ENCODE measurements at regions not wholly inside any gene's neighbourhood (a gene's known extent, or its start where the extent isn't known, plus 50 kb on each side); places are given as distances from the start of the nearest gene placed in this dataset.

GRCh38 chr4:23547096-23547495 lies 342.8 kb downstream of the PPARGC1A start (continued):
- TF ChIP-seq RAD21 (CRISPR knock-in tag; conservative IDR thresholded peaks at IDR 0.05 in 1 of 2, IDR thresholded peaks at IDR 0.05 in 1 of 2): no peak
- TF ChIP-seq, protein P1, sequence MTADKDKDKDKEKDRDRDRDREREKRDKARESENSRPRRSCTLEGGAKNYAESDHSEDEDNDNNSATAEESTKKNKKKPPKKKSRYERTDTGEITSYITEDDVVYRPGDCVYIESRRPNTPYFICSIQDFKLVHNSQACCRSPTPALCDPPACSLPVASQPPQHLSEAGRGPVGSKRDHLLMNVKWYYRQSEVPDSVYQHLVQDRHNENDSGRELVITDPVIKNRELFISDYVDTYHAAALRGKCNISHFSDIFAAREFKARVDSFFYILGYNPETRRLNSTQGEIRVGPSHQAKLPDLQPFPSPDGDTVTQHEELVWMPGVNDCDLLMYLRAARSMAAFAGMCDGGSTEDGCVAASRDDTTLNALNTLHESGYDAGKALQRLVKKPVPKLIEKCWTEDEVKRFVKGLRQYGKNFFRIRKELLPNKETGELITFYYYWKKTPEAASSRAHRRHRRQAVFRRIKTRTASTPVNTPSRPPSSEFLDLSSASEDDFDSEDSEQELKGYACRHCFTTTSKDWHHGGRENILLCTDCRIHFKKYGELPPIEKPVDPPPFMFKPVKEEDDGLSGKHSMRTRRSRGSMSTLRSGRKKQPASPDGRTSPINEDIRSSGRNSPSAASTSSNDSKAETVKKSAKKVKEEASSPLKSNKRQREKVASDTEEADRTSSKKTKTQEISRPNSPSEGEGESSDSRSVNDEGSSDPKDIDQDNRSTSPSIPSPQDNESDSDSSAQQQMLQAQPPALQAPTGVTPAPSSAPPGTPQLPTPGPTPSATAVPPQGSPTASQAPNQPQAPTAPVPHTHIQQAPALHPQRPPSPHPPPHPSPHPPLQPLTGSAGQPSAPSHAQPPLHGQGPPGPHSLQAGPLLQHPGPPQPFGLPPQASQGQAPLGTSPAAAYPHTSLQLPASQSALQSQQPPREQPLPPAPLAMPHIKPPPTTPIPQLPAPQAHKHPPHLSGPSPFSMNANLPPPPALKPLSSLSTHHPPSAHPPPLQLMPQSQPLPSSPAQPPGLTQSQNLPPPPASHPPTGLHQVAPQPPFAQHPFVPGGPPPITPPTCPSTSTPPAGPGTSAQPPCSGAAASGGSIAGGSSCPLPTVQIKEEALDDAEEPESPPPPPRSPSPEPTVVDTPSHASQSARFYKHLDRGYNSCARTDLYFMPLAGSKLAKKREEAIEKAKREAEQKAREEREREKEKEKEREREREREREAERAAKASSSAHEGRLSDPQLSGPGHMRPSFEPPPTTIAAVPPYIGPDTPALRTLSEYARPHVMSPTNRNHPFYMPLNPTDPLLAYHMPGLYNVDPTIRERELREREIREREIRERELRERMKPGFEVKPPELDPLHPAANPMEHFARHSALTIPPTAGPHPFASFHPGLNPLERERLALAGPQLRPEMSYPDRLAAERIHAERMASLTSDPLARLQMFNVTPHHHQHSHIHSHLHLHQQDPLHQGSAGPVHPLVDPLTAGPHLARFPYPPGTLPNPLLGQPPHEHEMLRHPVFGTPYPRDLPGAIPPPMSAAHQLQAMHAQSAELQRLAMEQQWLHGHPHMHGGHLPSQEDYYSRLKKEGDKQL (CRISPR knock-in tag; IDR thresholded peaks at IDR 0.05; ENCODE audit: borderline replicate concordance): no peak

- H3K9me3 ChIP-seq (replicated peaks; ENCODE audit: control insufficient read depth, insufficient read depth, low read depth, low read length): no peaks in the 10 kb centered on the region
- TF ChIP-seq MAFF (IDR thresholded peaks at IDR 0.05; ENCODE audit: low read length): peak; percentile 48
- peak; percentile 58 for TF ChIP-seq ZNF316 (IDR thresholded peaks at IDR 0.05)
- no peak for TF ChIP-seq ZFX (CRISPR knock-in tag; IDR thresholded peaks at IDR 0.05)
- TF ChIP-seq MAFG (tag; conservative IDR thresholded peaks at IDR 0.05): peak; percentile 27; the same call in 1 of the 2 replicates
- TF ChIP-seq MAFK (IDR thresholded peaks at IDR 0.05; ENCODE audit: low read length): peak; percentile 48; the same call in 1 of the 2 replicates
- BruUV-seq (replicated peaks): no TSS peak
- H3K27me3 ChIP-seq (ENCODE audit: control insufficient read depth in 2 of 2, insufficient read depth in 2 of 2, low read length in 2 of 2): no peaks in the 10 kb centered on the region
- DNase-seq (ENCODE audit: extremely low read depth in 1 of 4, low spot score in 3 of 4) (no peak), ATAC-seq (no peak), FAIRE-seq (no peak)
- intact Hi-C loops (cut with micrococcal nuclease): no loop called here
- no peaks in the 10 kb centered on the region for H3K36me3 ChIP-seq (ENCODE audit: control insufficient read depth, insufficient read depth, low read length)
- no peak overlapping the region for H3K4me2 ChIP-seq (ENCODE audit: insufficient read depth, low read length)
- no peak overlapping the region for H3K27ac ChIP-seq (ENCODE audit: extremely low read depth, low read depth, low read length)
- H3K4me1 ChIP-seq (replicated peaks in 1 of 2; ENCODE audit: control insufficient read depth in 2 of 2, insufficient read depth in 2 of 2, low read length in 2 of 2): no peaks in the 10 kb centered on the region
- H2AFZ ChIP-seq (ENCODE audit: low read depth, low read length): no peak overlapping the region
- ChIA-PET POLR2A (no interaction called here), CTCF (ENCODE audit: low intra/inter-chr PET ratio) (no interaction called here)
- H3K9ac ChIP-seq (ENCODE audit: insufficient read depth in 1 of 2, low read depth in 2 of 2, low read length in 2 of 2): no peak overlapping the region
- no peaks in the 10 kb centered on the region for H3K79me2 ChIP-seq (ENCODE audit: control insufficient read depth, insufficient read depth, low read length)
- no peak overlapping the region for H3K4me3 ChIP-seq
- no peaks in the 10 kb centered on the region for H3K9me1 ChIP-seq (ENCODE audit: control insufficient read depth, insufficient read depth, low read length)
- 1% methylated on average over 5 of the region's 5 CpGs for WGBS (ENCODE audit: insufficient coverage, low coverage, missing lambda C conversion rate)
- H4K20me1 ChIP-seq (replicated peaks; ENCODE audit: control insufficient read depth, insufficient read depth, low read length): no peaks in the 10 kb centered on the region
- in situ Hi-C loops (cut with MboI): no loop called here
Measured at GRCh38 chr4:23539969-23540569, 349.8 kb downstream of the PPARGC1A start.

Measured in K562 (cell line).